Activated naive CD8-positive, alpha-beta T cell treated with anti-CD3 and anti-CD28 coated beads, Interleukin-2, amount 50 U/mL, for 24 hours (primary cell): ENCODE measurements at regions not wholly inside any gene's neighbourhood (a gene's known extent, or its start where the extent isn't known, plus 50 kb on each side); places are given as distances from the start of the nearest gene placed in this dataset.

Experiments used
- ATAC-seq: fragments of 150-1000 bp; cut with Tn5 transposase; one replicate; pipeline ENCODE4 v1.10.0; 2021
- DNase-seq: peaks from one replicate; pipeline ENCODE4 v3.0.0; 2021
- H3K27ac Mint-ChIP-seq: one replicate; pipeline ENCODE4 v1.8.0; 2021; ENCODE audit warnings: mild to moderate bottlenecking, mixed read lengths
- H3K27me3 Mint-ChIP-seq: one replicate; pipeline ENCODE4 v1.8.0; 2021; ENCODE audit warnings: mixed read lengths
- H3K36me3 Mint-ChIP-seq: one replicate; pipeline ENCODE4 v1.8.0; 2021; ENCODE audit warnings: low read depth, mixed read lengths
- H3K4me1 Mint-ChIP-seq: one replicate; pipeline ENCODE4 v1.8.0; 2021; ENCODE audit warnings: mixed read lengths
- H3K4me3 Mint-ChIP-seq: one replicate; pipeline ENCODE4 v1.8.0; 2021; ENCODE audit warnings: mild to moderate bottlenecking, moderate library complexity, mixed read lengths
- H3K9me3 Mint-ChIP-seq: one replicate; pipeline ENCODE4 v1.8.0; 2021; ENCODE audit warnings: mixed read lengths

GRCh38 chr9:4435197-4435596 lies 55.1 kb upstream of the SLC1A1 start:
- no peaks in the 10 kb centered on the region for H3K4me1 Mint-ChIP-seq
- H3K9me3 Mint-ChIP-seq, result peaks cover 15% of the 10 kb centered on the region
- DNase-seq, result no peak
- H3K4me3 Mint-ChIP-seq, result no peak overlapping the region
- no peak for ATAC-seq
- no peak overlapping the region for H3K27ac Mint-ChIP-seq
- H3K36me3 Mint-ChIP-seq, result peaks cover 2% of the 10 kb centered on the region
- H3K27me3 Mint-ChIP-seq, result peaks cover 2% of the 10 kb centered on the region

GRCh38 chr9:4433379-4433778 lies 56.9 kb upstream of the SLC1A1 start:
- no peak for DNase-seq
- Mint-ChIP-seq H3K4me1 (no peaks in the 10 kb centered on the region), H3K27ac (no peak overlapping the region), H3K36me3 (no peaks in the 10 kb centered on the region), H3K9me3 (no peaks in the 10 kb centered on the region), H3K4me3 (no peak overlapping the region), H3K27me3 (peaks cover 2% of the 10 kb centered on the region)
- no peak for ATAC-seq

GRCh38 chr9:4430432-4431261 lies 59.6 kb upstream of the SLC1A1 start:
- Mint-ChIP-seq H3K36me3 (no peaks in the 10 kb centered on the region), H3K9me3 (no peaks in the 10 kb centered on the region), H3K4me1 (no peaks in the 10 kb centered on the region), H3K27me3 (peaks cover 2% of the 10 kb centered on the region), H3K27ac (no peak overlapping the region), H3K4me3 (no peak overlapping the region)
- no peak for ATAC-seq
- DNase-seq, result no peak

GRCh38 chr9:4425319-4426045 lies 64.8 kb upstream of the SLC1A1 start:
- no peak overlapping the region for H3K27ac Mint-ChIP-seq
- no peak for ATAC-seq
- no peaks in the 10 kb centered on the region for H3K36me3 Mint-ChIP-seq
- H3K4me3 Mint-ChIP-seq, result no peak overlapping the region
- no peaks in the 10 kb centered on the region for H3K9me3 Mint-ChIP-seq
- H3K4me1 Mint-ChIP-seq, result peaks cover 12% of the 10 kb centered on the region
- DNase-seq, result no peak
- no peaks in the 10 kb centered on the region for H3K27me3 Mint-ChIP-seq

- no peak for DNase-seq
- Mint-ChIP-seq H3K27me3 (no peaks in the 10 kb centered on the region), H3K36me3 (no peaks in the 10 kb centered on the region), H3K27ac (no peak overlapping the region), H3K4me3 (no peak overlapping the region), H3K9me3 (no peaks in the 10 kb centered on the region), H3K4me1 (peaks cover 12% of the 10 kb centered on the region)
- ATAC-seq, result no peak
Observed at GRCh38 chr9:4424891-4425290, 65.4 kb upstream of the SLC1A1 start.

- Mint-ChIP-seq H3K27ac (no peak overlapping the region), H3K9me3 (no peaks in the 10 kb centered on the region), H3K4me1 (peaks cover 12% of the 10 kb centered on the region), H3K27me3 (no peaks in the 10 kb centered on the region), H3K36me3 (no peaks in the 10 kb centered on the region), H3K4me3 (no peak overlapping the region)
- DNase-seq (no peak), ATAC-seq (no peak)
Observed at GRCh38 chr9:4424038-4424437, 66.2 kb upstream of the SLC1A1 start.

- Mint-ChIP-seq H3K27me3 (no peaks in the 10 kb centered on the region), H3K27ac (no peak overlapping the region), H3K36me3 (no peaks in the 10 kb centered on the region), H3K4me3 (no peak overlapping the region), H3K9me3 (no peaks in the 10 kb centered on the region), H3K4me1 (peaks cover 12% of the 10 kb centered on the region)
- ATAC-seq (no peak), DNase-seq (no peak)
Observed at GRCh38 chr9:4423207-4423610, 67.1 kb upstream of the SLC1A1 start.

- no peak overlapping the region for H3K27ac Mint-ChIP-seq
- no peaks in the 10 kb centered on the region for H3K27me3 Mint-ChIP-seq
- ATAC-seq (no peak), DNase-seq (no peak)
- H3K36me3 Mint-ChIP-seq, result no peaks in the 10 kb centered on the region
- H3K4me1 Mint-ChIP-seq, result peaks cover 12% of the 10 kb centered on the region
- no peaks in the 10 kb centered on the region for H3K9me3 Mint-ChIP-seq
- H3K4me3 Mint-ChIP-seq, result no peak overlapping the region
Observed at GRCh38 chr9:4422495-4422894, 67.8 kb upstream of the SLC1A1 start.

GRCh38 chr9:4421847-4422246 lies 68.4 kb upstream of the SLC1A1 start:
- peaks cover 12% of the 10 kb centered on the region for H3K4me1 Mint-ChIP-seq
- no peak for ATAC-seq
- no peaks in the 10 kb centered on the region for H3K36me3 Mint-ChIP-seq
- H3K27ac Mint-ChIP-seq, result no peak overlapping the region
- DNase-seq, result no peak
- no peaks in the 10 kb centered on the region for H3K9me3 Mint-ChIP-seq
- H3K27me3 Mint-ChIP-seq, result no peaks in the 10 kb centered on the region
- no peak overlapping the region for H3K4me3 Mint-ChIP-seq

- H3K4me3 Mint-ChIP-seq, result no peak overlapping the region
Observed at GRCh38 chr9:4420351-4420750, 69.9 kb upstream of the SLC1A1 start.

GRCh38 chr9:4417578-4418325 lies 72.5 kb upstream of the SLC1A1 start:
- no peak overlapping the region for H3K4me3 Mint-ChIP-seq
- H3K4me1 Mint-ChIP-seq, result peaks cover 11% of the 10 kb centered on the region
- DNase-seq (no peak), ATAC-seq (no peak)
- no peaks in the 10 kb centered on the region for H3K9me3 Mint-ChIP-seq
- H3K36me3 Mint-ChIP-seq, result no peaks in the 10 kb centered on the region
- H3K27me3 Mint-ChIP-seq, result no peaks in the 10 kb centered on the region
- H3K27ac Mint-ChIP-seq, result no peak overlapping the region

More at GRCh38 chr9:4420351-4420750, 69.9 kb upstream of the SLC1A1 start:
- peaks cover 12% of the 10 kb centered on the region for H3K4me1 Mint-ChIP-seq
- no peak for DNase-seq
- no peaks in the 10 kb centered on the region for H3K9me3 Mint-ChIP-seq
- H3K27me3 Mint-ChIP-seq, result no peaks in the 10 kb centered on the region
- no peaks in the 10 kb centered on the region for H3K36me3 Mint-ChIP-seq
- ATAC-seq, result no peak
- no peak overlapping the region for H3K27ac Mint-ChIP-seq

GRCh38 chr9:4416467-4416866 lies 73.8 kb upstream of the SLC1A1 start:
- H3K27me3 Mint-ChIP-seq, result no peaks in the 10 kb centered on the region
- H3K4me1 Mint-ChIP-seq, result no peaks in the 10 kb centered on the region
- no peaks in the 10 kb centered on the region for H3K36me3 Mint-ChIP-seq
- H3K4me3 Mint-ChIP-seq, result no peak overlapping the region
- H3K9me3 Mint-ChIP-seq, result no peaks in the 10 kb centered on the region
- ATAC-seq (no peak), DNase-seq (no peak)
- H3K27ac Mint-ChIP-seq, result no peak overlapping the region

GRCh38 chr9:4415281-4415680 lies 75.0 kb upstream of the SLC1A1 start:
- no peaks in the 10 kb centered on the region for H3K27me3 Mint-ChIP-seq
- DNase-seq, result no peak
- ATAC-seq, result no peak
- H3K9me3 Mint-ChIP-seq, result no peaks in the 10 kb centered on the region
- no peak overlapping the region for H3K4me3 Mint-ChIP-seq
- H3K27ac Mint-ChIP-seq, result no peak overlapping the region
- no peaks in the 10 kb centered on the region for H3K4me1 Mint-ChIP-seq
- no peaks in the 10 kb centered on the region for H3K36me3 Mint-ChIP-seq

GRCh38 chr9:4413856-4414255 lies 76.4 kb upstream of the SLC1A1 start:
- DNase-seq, result no peak
- H3K27me3 Mint-ChIP-seq, result no peaks in the 10 kb centered on the region
- ATAC-seq, result no peak
- H3K4me1 Mint-ChIP-seq, result no peaks in the 10 kb centered on the region
- H3K27ac Mint-ChIP-seq, result no peak overlapping the region
- no peaks in the 10 kb centered on the region for H3K36me3 Mint-ChIP-seq
- no peaks in the 10 kb centered on the region for H3K9me3 Mint-ChIP-seq
- no peak overlapping the region for H3K4me3 Mint-ChIP-seq

GRCh38 chr9:4404156-4404555 lies 86.1 kb upstream of the SLC1A1 start:
- no peaks in the 10 kb centered on the region for H3K4me1 Mint-ChIP-seq
- ATAC-seq (no peak), DNase-seq (no peak)
- peaks cover 2% of the 10 kb centered on the region for H3K27me3 Mint-ChIP-seq
- H3K27ac Mint-ChIP-seq, result no peak overlapping the region
- no peak overlapping the region for H3K4me3 Mint-ChIP-seq
- peaks cover 32% of the 10 kb centered on the region for H3K9me3 Mint-ChIP-seq
- H3K36me3 Mint-ChIP-seq, result peaks cover 6% of the 10 kb centered on the region
